HepG2 (cell line): ENCODE measurements at regions not wholly inside any gene's neighbourhood (a gene's known extent, or its start where the extent isn't known, plus 50 kb on each side); places are given as distances from the start of the nearest gene placed in this dataset.

Experiments
- GRHL1 ChIP-seq: sonication (generic); formaldehyde crosslinking; conservative IDR thresholded peaks from 2 replicates; pipeline ENCODE4 v1.8.0; 2022; ENCODE audit warnings: missing genetic modification reagents
- PAX8 ChIP-seq: sonication (generic); formaldehyde crosslinking; IDR thresholded peaks from 2 replicates; pipeline ENCODE4 v1.8.0; 2022; ENCODE audit warnings: mild to moderate bottlenecking, missing genetic modification reagents, borderline replicate concordance
- PAXIP1 ChIP-seq: sonication (generic); formaldehyde crosslinking; conservative IDR thresholded peaks from 2 replicates; pipeline ENCODE4 v1.4.0; 2020; ENCODE audit warnings: mild to moderate bottlenecking, missing genetic modification reagents, moderate library complexity
- REXO4 ChIP-seq: sonication (generic); formaldehyde crosslinking; IDR thresholded peaks from 2 replicates; pipeline ENCODE4 v1.8.0; 2022; ENCODE audit warnings: missing genetic modification reagents, mild to moderate bottlenecking, borderline replicate concordance
- ZBTB40 ChIP-seq, 2 experiments: fragments of 450-650 bp in 1 of 2; sonication (generic) in 1 of 2; formaldehyde crosslinking in 1 of 2; IDR thresholded peaks; 2 replicates each; pipeline versions ENCODE4 v1.6.1 to v1.8.0; 2016 to 2022; ENCODE audit warnings: antibody characterized with exemption in 1 of 2, mild to moderate bottlenecking in 1 of 2, missing genetic modification reagents in 1 of 2
- ZNF414 ChIP-seq: sonication (generic); formaldehyde crosslinking; IDR thresholded peaks from 2 replicates; pipeline ENCODE4 v1.5.0; 2020; ENCODE audit warnings: missing genetic modification reagents

GRCh38 chr15:50825946-50826345 lies 60.4 kb upstream of the SPPL2A start (continued):
- no peak for TF ChIP-seq ZBTB40 (IDR thresholded peaks at IDR 0.05)
- TF ChIP-seq ZBTB40 (CRISPR knock-in tag; IDR thresholded peaks at IDR 0.05) = no peak
- TF ChIP-seq PAX8 (CRISPR knock-in tag) = no peak
- no peak for TF ChIP-seq ZNF414 (CRISPR knock-in tag)
- TF ChIP-seq PAXIP1 (CRISPR knock-in tag) = no peak
- no peak for TF ChIP-seq REXO4 (CRISPR knock-in tag)
- TF ChIP-seq GRHL1 (CRISPR knock-in tag) = no peak
